ENCODE measurements at regions not wholly inside any gene's neighbourhood (a gene's known extent, or its start where the extent isn't known, plus 50 kb on each side); places are given as distances from the start of the nearest gene placed in this dataset.
"Not testable (repeated sequence)": the region's sequence is repeated elsewhere in the genome, so short reads cannot be mapped to it uniquely, and the experiment has no call there.

- DNase-seq (ENCODE audit: low read depth), result no peak
Measured at GRCh38 chr6:71203206-71203605, 85.4 kb upstream of the OGFRL1 start.

- no peak for DNase-seq (ENCODE audit: low read depth)
Measured at GRCh38 chr6:71204741-71205140, 83.9 kb upstream of the OGFRL1 start.

- no peak for DNase-seq (ENCODE audit: low read depth)
Measured at GRCh38 chr6:71205336-71205956, 83.2 kb upstream of the OGFRL1 start.

GRCh38 chr6:71206089-71206488, 82.5 kb upstream of the OGFRL1 start:
- DNase-seq (ENCODE audit: low read depth), result no peak

- no peak for DNase-seq (ENCODE audit: low read depth)
Measured at GRCh38 chr6:71209206-71209605, 79.4 kb upstream of the OGFRL1 start.

GRCh38 chr6:71209626-71210025, 79.0 kb upstream of the OGFRL1 start:
- DNase-seq (ENCODE audit: low read depth), result no peak

- no peak for DNase-seq (ENCODE audit: low read depth)
Measured at GRCh38 chr6:71211799-71212198, 76.8 kb upstream of the OGFRL1 start.

GRCh38 chr6:71220466-71220865, 68.1 kb upstream of the OGFRL1 start:
- no peak for DNase-seq (ENCODE audit: low read depth)

GRCh38 chr6:71222671-71223070, 65.9 kb upstream of the OGFRL1 start:
- no peak for DNase-seq (ENCODE audit: low read depth)

GRCh38 chr6:71224011-71224410, 64.6 kb upstream of the OGFRL1 start:
- no peak for DNase-seq (ENCODE audit: low read depth)

GRCh38 chr6:71226151-71226550, 62.5 kb upstream of the OGFRL1 start:
- no peak for DNase-seq (ENCODE audit: low read depth)

GRCh38 chr6:71228461-71229041, 60.1 kb upstream of the OGFRL1 start:
- DNase-seq (ENCODE audit: low read depth), result no peak

GRCh38 chr6:71229477-71229876, 59.1 kb upstream of the OGFRL1 start:
- DNase-seq (ENCODE audit: low read depth), result no peak

- DNase-seq (ENCODE audit: low read depth), result not testable (repeated sequence)
Measured at GRCh38 chr6:71232890-71233289, 55.7 kb upstream of the OGFRL1 start.

- DNase-seq (ENCODE audit: low read depth), result no peak
Measured at GRCh38 chr6:71236926-71237434, 51.6 kb upstream of the OGFRL1 start.

- DNase-seq (ENCODE audit: low read depth), result no peak
Measured at GRCh38 chr6:71238351-71238750, 50.3 kb upstream of the OGFRL1 start.
